GM12891 (cell line): ENCODE measurements at regions not wholly inside any gene's neighbourhood (a gene's known extent, or its start where the extent isn't known, plus 50 kb on each side); places are given as distances from the start of the nearest gene placed in this dataset.
"Not testable (repeated sequence)": the region's sequence is repeated elsewhere in the genome, so short reads cannot be mapped to it uniquely, and the experiment has no call there.

Experiments
- POLR2A ChIP-seq: IDR thresholded peaks from 2 replicates; pipeline ENCODE4 v1.6.1; 2011; ENCODE audit warnings: low read depth, low read length, control low read depth
- POLR2AphosphoS5 ChIP-seq: IDR thresholded peaks from 2 replicates; pipeline ENCODE4 v1.6.1; 2011; ENCODE audit warnings: low read depth, low read length, control low read depth

- not testable (repeated sequence) for TF ChIP-seq POLR2A, POLR2AphosphoS5
These were observed 635.8 kb upstream of the MIS18BP1 start for GRCh38 chr14:45888766-45889285.
